Loucy (cell line): ENCODE measurements at regions not wholly inside any gene's neighbourhood (a gene's known extent, or its start where the extent isn't known, plus 50 kb on each side); places are given as distances from the start of the nearest gene placed in this dataset.

Experiments used
- H2AFZ ChIP-seq: fragments of 200-600 bp; sonication (generic); 2 replicates; pipeline ENCODE4 v1.6.0; 2016; ENCODE audit warnings: antibody characterized with exemption, mild to moderate bottlenecking, low read length, moderate library complexity
- H3F3A ChIP-seq: fragments of 200-600 bp; 2 replicates; pipeline ENCODE4 v1.6.0; 2016; ENCODE audit warnings: antibody characterized with exemption, low read depth, mild to moderate bottlenecking
- H3K27me3 ChIP-seq: fragments of 200-600 bp; sonication (generic); 2 replicates; pipeline ENCODE4 v1.6.1; 2014; ENCODE audit warnings: low read length, mild to moderate bottlenecking; ENCODE audit not compliant: insufficient read depth, poor library complexity, severe bottlenecking
- H3K36me3 ChIP-seq: fragments of 200-600 bp; sonication (generic); 2 replicates; pipeline ENCODE4 v1.6.1; 2016; ENCODE audit warnings: low read length; ENCODE audit not compliant: insufficient read depth
- H3K4me1 ChIP-seq: fragments of 200-600 bp; sonication (generic); 2 replicates; pipeline ENCODE4 v1.5.1; 2014; ENCODE audit warnings: low read length, mild to moderate bottlenecking; ENCODE audit not compliant: insufficient read depth, poor library complexity, severe bottlenecking
- H3K4me2 ChIP-seq: fragments of 200-600 bp; sonication (generic); 2 replicates; pipeline ENCODE4 v1.6.0; 2014; ENCODE audit warnings: antibody characterized with exemption, low read length, low read depth, mild to moderate bottlenecking; ENCODE audit not compliant: poor library complexity, severe bottlenecking
- H3K4me3 ChIP-seq: fragments of 200-600 bp; sonication (generic); 2 replicates; pipeline ENCODE4 v1.5.1; 2014; ENCODE audit warnings: low read length, mild to moderate bottlenecking, mixed read lengths; ENCODE audit not compliant: poor library complexity, severe bottlenecking
- H3K79me2 ChIP-seq: fragments of 200-600 bp; sonication (generic); 2 replicates; pipeline ENCODE4 v1.6.1; 2014; ENCODE audit warnings: low read length; ENCODE audit not compliant: insufficient read depth
- H3K9ac ChIP-seq: fragments of 200-600 bp; sonication (generic); 2 replicates; pipeline ENCODE4 v1.6.0; 2014; ENCODE audit warnings: mild to moderate bottlenecking, low read depth, low read length, moderate library complexity; ENCODE audit not compliant: poor library complexity, severe bottlenecking
- H3K9me2 ChIP-seq: fragments of 200-600 bp; sonication (generic); replicated peaks from 2 replicates; pipeline ENCODE4 v1.6.1; 2016; ENCODE audit warnings: low read depth, low read length, mixed read lengths
- H3K9me3 ChIP-seq: fragments of 200-600 bp; sonication (generic); 2 replicates; pipeline ENCODE4 v1.6.1; 2014; ENCODE audit warnings: mild to moderate bottlenecking, antibody characterized with exemption, low read length, low read depth; ENCODE audit not compliant: insufficient read depth
- H4K20me1 ChIP-seq: fragments of 200-600 bp; sonication (generic); 2 replicates; pipeline ENCODE4 v1.6.0; 2014; ENCODE audit warnings: antibody characterized with exemption, low read length, mild to moderate bottlenecking; ENCODE audit not compliant: insufficient read depth, poor library complexity, severe bottlenecking
- EZH2phosphoT487 ChIP-seq: fragments of 200-600 bp; IDR thresholded peaks from 2 replicates; pipeline ENCODE4 v1.6.1; 2018; ENCODE audit warnings: antibody characterized with exemption, mild to moderate bottlenecking, moderate library complexity, borderline replicate concordance
- TF ChIP-seq, protein P1 (sequence below): fragments of 200-600 bp; sonication (generic); conservative IDR thresholded peaks from 2 replicates; pipeline ENCODE4 v1.5.1; 2014; ENCODE audit warnings: mild to moderate bottlenecking, antibody characterized with exemption, low read length

DNA sequence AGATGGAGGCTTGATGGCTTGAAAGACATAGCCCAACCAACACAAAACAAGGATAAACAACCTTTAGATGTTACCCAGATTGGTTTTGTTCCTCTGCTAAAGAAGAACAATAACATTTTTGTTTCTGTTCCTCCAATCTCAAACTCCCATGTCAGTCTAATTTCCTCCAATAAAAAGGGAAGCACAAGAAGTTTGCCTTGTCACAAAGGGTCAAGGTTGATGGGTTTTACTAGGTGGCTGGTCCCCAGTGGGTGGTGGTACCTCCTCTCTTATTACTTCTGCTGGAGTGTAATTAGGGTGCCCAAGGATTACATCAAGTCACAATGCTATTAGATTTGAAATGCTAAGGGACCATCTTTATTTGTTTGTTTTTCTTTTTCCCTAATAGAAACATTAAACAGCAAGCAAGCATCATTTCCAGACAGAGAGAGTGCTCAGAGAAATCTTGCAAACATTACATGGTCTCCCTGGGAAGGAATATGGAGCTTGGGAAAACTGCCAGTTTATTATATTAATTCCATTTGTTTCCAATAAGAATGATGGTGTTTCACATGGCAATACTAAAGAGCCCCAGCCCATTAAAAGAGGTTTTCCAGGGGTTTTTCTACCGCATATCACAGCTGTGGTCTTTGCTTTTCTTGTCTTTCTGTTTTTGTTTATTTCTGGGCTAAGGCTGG, 78.3 kb upstream of the AOAH start:
- H3K79me2 ChIP-seq, result no peaks in the 10 kb centered on the region
- peaks cover 6% of the 10 kb centered on the region for H3K4me1 ChIP-seq
- H3K4me3 ChIP-seq, result no peak overlapping the region
- TF ChIP-seq, protein P1, sequence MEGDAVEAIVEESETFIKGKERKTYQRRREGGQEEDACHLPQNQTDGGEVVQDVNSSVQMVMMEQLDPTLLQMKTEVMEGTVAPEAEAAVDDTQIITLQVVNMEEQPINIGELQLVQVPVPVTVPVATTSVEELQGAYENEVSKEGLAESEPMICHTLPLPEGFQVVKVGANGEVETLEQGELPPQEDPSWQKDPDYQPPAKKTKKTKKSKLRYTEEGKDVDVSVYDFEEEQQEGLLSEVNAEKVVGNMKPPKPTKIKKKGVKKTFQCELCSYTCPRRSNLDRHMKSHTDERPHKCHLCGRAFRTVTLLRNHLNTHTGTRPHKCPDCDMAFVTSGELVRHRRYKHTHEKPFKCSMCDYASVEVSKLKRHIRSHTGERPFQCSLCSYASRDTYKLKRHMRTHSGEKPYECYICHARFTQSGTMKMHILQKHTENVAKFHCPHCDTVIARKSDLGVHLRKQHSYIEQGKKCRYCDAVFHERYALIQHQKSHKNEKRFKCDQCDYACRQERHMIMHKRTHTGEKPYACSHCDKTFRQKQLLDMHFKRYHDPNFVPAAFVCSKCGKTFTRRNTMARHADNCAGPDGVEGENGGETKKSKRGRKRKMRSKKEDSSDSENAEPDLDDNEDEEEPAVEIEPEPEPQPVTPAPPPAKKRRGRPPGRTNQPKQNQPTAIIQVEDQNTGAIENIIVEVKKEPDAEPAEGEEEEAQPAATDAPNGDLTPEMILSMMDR, result no peak
- no peak for TF ChIP-seq EZH2phosphoT487
- no peaks in the 10 kb centered on the region for H3K9me2 ChIP-seq
- H3K9me3 ChIP-seq, result no peaks in the 10 kb centered on the region
- H2AFZ ChIP-seq, result no peak overlapping the region
- H4K20me1 ChIP-seq, result no peaks in the 10 kb centered on the region
- no peaks in the 10 kb centered on the region for H3K27me3 ChIP-seq
- no peak overlapping the region for H3K9ac ChIP-seq
- no peaks in the 10 kb centered on the region for H3F3A ChIP-seq
- no peak overlapping the region for H3K4me2 ChIP-seq
- H3K36me3 ChIP-seq, result no peaks in the 10 kb centered on the region

DNA sequence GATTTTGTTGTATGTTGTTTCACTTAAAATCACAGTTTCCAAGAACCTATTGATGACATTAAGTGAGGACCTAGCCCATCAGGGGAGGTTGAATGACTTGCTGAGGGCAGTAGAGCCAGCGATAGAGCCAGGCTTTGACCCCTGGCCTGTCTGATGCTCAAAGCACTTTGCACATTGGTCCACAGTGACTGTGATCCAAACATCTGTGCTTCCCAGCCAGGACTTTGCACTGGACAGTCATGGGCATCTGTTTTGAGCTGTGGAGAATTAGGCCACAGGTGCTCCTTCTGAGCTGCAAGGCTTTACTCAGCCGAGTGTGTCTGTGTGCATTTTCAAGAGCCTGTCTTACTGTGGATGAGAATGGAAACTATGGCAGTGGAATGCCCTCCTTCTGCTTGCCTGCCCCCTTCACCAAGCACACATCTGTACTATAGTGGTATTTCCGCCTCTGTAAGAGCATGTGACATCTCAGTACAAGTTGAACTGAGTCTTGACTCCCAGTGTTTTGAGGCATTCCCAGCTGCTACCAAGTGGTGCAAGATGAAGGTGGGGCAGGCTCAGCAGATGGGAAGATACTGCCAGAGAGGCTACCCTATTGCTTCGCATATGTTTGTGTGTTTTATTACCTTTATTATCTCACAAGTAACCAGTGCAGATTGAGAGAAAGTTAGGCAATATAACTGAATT, 72.7 kb upstream of the AOAH start:
- no peak for TF ChIP-seq EZH2phosphoT487
- TF ChIP-seq, protein P1, result no peak
- no peaks in the 10 kb centered on the region for H3K36me3 ChIP-seq
- no peaks in the 10 kb centered on the region for H3K79me2 ChIP-seq
- H2AFZ ChIP-seq, result no peak overlapping the region
- H3K4me1 ChIP-seq, result no peaks in the 10 kb centered on the region
- no peaks in the 10 kb centered on the region for H4K20me1 ChIP-seq
- H3K9me3 ChIP-seq, result no peaks in the 10 kb centered on the region
- no peaks in the 10 kb centered on the region for H3K9me2 ChIP-seq
- H3K27me3 ChIP-seq, result no peaks in the 10 kb centered on the region
- H3K4me2 ChIP-seq, result no peak overlapping the region
- H3F3A ChIP-seq, result no peaks in the 10 kb centered on the region
- H3K4me3 ChIP-seq, result no peak overlapping the region
- H3K9ac ChIP-seq, result no peak overlapping the region

DNA sequence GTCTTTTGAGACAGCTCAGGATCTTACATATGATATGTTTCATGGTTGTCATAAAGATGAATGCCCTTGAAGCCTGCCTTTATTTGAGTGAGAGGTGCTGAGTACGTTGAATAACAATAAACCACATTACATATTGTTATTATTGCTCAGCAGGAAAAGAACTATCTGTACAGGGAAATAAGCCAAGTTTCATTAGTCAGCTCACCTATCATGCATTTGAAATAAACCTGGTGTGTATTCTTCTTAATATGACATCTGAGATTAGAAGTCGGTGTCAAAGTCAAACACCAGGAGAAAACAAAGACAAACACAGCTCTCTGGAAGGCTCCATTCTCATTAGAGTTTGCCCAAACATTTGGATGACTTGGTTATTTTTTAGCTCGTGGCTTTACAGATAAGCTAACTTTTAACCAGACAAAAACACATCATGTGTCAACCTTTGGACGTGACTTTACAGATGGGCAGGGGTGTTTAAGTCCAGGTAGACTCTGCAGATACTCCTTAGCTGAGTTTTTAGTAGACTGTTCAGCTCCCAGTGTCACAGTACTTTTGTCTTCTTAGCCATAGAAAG, 71.2 kb upstream of the AOAH start:
- no peaks in the 10 kb centered on the region for H3K36me3 ChIP-seq
- H3K9ac ChIP-seq, result no peak overlapping the region
- no peak overlapping the region for H3K4me2 ChIP-seq
- H3K4me3 ChIP-seq, result no peak overlapping the region
- no peaks in the 10 kb centered on the region for H3K4me1 ChIP-seq
- H3K79me2 ChIP-seq, result no peaks in the 10 kb centered on the region
- H3K27me3 ChIP-seq, result no peaks in the 10 kb centered on the region
- H3K9me2 ChIP-seq, result no peaks in the 10 kb centered on the region
- no peak overlapping the region for H2AFZ ChIP-seq
- TF ChIP-seq EZH2phosphoT487, result no peak
- TF ChIP-seq, protein P1, result no peak
- no peaks in the 10 kb centered on the region for H3F3A ChIP-seq
- no peaks in the 10 kb centered on the region for H3K9me3 ChIP-seq
- H4K20me1 ChIP-seq, result no peaks in the 10 kb centered on the region
